Fibroblast of mammary gland (primary cell): ENCODE measurements at regions not wholly inside any gene's neighbourhood (a gene's known extent, or its start where the extent isn't known, plus 50 kb on each side); places are given as distances from the start of the nearest gene placed in this dataset.

Experiments used
- DNase-seq: peaks from one replicate; pipeline ENCODE4 v3.0.0-alpha.2; 2010; ENCODE audit warnings: low read depth
- H3K4me3 ChIP-seq: 2 replicates; pipeline ENCODE4 v1.5.1; 2011; ENCODE audit warnings: low read depth, mild to moderate bottlenecking, low read length, moderate library complexity; ENCODE audit not compliant: control insufficient read depth
- CTCF ChIP-seq: conservative IDR thresholded peaks from 2 replicates; pipeline ENCODE4 v1.5.1; 2011; ENCODE audit warnings: low read depth, low read length, inconsistent platforms; ENCODE audit not compliant: control insufficient read depth, insufficient read depth

GRCh38 chr11:62033191-62034035 is 66.0 kb upstream of the FTH1 start:
- peak; percentile 24 for DNase-seq
- TF ChIP-seq CTCF: no peak
- H3K4me3 ChIP-seq: no peak overlapping the region

GRCh38 chr11:62030071-62030684 is 62.7 kb upstream of the FTH1 start:
- TF ChIP-seq CTCF: no peak
- no peak for DNase-seq
- no peak overlapping the region for H3K4me3 ChIP-seq

DNA sequence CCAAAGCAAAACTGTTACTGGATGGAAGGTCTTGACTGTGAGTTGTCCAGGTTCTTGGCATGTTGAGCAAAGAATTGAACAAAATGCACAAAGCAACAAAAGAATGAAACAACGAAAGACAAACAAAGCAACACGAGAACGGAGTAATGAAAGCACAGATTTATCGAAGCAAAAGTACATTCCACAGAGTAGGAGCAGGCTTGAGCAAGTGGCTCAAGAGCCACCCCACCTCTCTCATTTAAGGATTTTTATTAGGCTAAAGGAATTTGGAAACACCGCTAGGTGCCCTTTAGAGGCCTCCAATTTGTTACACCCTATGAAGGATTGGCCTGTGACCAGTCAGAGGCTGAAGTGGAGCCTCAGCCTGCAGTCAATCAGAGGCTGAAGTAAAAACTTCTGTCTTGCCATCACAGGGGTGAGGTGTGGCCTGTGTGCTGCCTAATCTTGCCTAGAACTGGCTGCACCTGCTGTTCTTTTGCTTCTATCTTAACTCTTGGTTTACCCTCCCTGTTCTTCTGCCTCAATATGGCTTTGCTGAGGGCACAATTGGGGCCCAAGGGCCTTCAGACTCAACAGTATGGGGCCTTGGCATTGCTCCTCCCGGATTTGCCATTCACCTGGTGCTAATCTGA is 59.4 kb upstream of the FTH1 start:
- H3K4me3 ChIP-seq: no peak overlapping the region
- DNase-seq: no peak
- TF ChIP-seq CTCF: no peak

DNA sequence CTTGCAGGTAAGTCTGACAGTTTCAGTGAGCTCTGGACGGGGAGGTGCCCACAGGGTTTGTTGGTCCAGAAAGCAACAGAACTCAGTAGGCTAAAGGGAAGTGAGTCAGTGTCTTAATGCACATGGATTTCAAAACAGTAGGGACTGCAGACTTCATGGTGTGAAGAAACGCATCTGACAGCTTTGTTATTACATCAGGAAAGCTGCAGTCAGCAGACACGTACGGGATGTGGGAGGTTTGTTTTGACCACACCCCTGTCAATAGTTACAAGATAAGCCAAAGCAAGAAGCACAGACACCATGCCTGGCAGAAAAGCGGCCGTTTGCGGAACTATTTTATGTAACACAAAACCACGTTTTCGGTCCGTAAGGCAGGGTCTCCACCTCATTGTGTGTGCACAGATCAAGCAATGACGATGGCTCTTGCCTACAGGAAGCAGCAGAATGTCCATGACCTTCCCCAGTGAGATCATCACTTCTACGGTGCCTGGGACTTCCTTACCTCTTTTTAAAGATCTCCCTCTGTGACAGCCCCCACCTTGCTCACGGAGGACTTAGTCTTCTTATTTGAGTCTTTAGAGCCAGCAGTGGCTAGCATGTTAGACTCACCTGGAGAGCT is 58.2 kb upstream of the FTH1 start:
- no peak for TF ChIP-seq CTCF
- H3K4me3 ChIP-seq: peak overlapping the region; percentile 10
- DNase-seq: peak; percentile 97

DNA sequence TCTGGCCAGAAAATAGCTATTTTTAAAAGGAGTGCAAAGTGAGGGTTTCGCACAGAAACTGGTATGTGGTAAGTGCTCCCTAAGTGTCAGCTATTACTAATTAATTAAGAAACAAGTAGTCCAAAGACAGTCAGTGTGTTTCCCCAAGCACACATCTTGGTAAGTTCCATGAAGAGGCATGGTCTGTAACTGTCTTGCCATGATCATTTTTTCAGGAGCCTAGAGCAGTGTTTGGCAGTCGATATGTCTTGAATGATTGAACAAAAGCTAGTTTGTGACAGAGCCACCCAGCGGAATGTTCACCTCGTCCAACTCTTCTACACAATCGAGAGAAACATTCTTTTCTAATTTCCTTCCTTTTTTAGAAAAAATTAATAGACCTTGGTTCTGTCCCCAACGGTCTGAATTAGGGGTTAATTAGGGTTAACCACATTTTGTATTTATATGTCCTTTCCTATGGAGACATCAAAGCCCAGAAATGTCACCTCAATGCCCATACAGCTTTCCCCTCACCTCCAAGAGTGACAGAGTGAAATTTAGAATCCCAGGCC is 57.6 kb upstream of the FTH1 start:
- TF ChIP-seq CTCF: no peak
- DNase-seq: no peak
- H3K4me3 ChIP-seq: no peak overlapping the region

GRCh38 chr11:62022211-62022610 is 54.8 kb upstream of the FTH1 start:
- DNase-seq: no peak
- H3K4me3 ChIP-seq: no peak overlapping the region
- no peak for TF ChIP-seq CTCF
